Middle frontal gyrus (tissue), 1 donor: ENCODE measurements at regions not wholly inside any gene's neighbourhood (a gene's known extent, or its start where the extent isn't known, plus 50 kb on each side); places are given as distances from the start of the nearest gene placed in this dataset.
"Not testable (repeated sequence)": the region's sequence is repeated elsewhere in the genome, so short reads cannot be mapped to it uniquely, and the experiment has no call there.

Experiments
- DNase-seq: peaks from one replicate; pipeline ENCODE4 v3.0.0-alpha.2; 2015; ENCODE audit warnings: low spot score; ENCODE audit errors: extremely low spot score

DNA sequence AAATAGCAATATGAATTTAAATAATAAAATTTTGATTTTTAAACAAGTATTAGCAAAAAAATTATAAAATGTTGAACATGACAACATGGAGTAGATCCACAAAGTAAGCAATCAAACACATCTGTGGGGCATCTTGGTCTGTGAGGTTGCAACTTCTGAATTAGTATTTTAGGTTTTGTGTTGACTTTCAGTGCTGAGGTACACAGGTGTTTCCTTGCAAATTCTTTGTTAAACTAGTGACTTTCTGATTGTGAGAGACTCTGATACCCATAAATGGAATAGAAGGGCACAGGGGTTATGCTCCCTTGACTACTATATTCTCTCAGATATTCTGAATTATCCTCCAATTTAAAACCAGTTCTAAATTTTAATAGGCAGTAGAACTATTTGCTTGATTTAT, 841.7 kb downstream of the CDH8 start:
- DNase-seq, result no peak

DNA sequence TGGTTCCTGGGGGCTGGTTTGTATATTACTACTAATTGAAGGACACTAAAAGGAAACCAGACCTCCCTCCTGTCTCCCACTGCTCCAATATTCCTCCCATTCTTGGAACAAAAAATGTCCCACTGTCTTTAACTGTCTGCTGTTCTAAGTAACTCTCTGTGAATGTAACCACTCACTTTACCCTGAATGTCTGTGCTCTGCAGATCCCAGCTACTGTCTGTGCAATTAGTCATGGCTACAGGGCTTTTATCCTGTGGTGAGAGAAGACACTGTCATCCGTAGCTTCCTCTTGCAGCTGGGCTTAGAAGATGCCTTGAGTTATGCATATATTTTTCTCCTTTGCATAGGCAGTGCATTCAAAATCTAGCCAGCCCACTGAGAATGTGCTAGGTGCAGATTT, 853.8 kb downstream of the CDH8 start:
- DNase-seq, result no peak

DNA sequence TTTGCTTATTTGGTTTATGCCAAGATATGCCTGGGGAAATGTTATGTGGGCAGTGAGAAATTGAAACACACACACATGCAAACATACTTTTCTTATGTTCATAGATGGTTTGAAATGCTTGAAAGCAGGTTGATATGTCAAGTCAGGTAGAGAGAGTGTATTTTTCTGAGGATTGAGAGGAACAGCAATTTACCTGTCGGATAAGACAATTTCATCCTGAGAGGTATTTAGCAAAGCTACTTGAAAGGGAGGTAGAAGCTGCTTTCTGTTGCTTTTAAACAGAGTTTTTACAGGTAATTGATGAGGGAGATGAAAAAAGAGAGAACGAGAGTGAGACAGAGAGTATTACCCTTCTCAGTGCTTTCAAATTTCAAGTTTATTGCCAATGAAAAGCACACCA, 854.3 kb downstream of the CDH8 start:
- no peak for DNase-seq

DNA sequence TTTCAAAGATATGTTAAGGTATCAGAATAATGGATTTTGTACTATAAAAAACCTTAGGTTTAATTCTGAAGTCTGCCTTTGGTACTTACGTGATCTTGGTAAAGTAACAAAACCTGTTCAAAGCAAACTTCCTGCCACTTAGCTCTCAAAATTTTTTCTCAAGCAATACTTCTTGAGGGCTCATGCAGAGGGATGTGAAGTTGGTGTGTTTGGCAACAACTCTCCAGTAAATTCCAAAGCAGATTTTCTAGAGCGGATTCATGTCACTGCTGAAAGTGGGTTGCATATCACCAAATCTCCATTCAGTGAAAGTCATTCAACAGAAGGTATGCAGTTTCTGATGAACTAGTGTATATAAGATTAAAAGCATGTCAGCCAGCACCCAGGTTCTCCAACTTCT, 856.7 kb downstream of the CDH8 start:
- DNase-seq, result no peak

DNA sequence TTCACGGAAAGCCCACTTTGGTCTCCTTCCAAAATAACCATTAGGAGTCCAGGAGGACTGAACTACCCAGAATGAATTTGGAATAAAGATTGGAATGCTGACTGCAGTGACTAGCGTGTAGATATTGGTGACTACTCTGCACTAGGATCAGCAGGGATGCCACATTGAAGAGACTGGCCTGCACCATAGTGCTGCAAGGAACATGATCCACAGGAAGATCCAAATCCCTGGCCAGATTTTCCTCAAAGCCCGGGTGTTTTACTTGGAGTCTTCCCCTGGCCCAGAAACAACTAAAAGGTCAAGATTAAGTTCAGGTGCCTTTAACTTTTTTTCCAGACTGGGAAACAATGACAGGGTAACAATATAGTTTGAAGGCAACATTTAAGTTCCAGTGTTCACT, 870.4 kb downstream of the CDH8 start:
- DNase-seq, result no peak

GRCh38 chr16:61150351-61150750, 885.9 kb downstream of the CDH8 start:
- DNase-seq, result no peak

- DNase-seq, result no peak
These were observed 886.5 kb downstream of the CDH8 start for GRCh38 chr16:61149709-61150108.

DNA sequence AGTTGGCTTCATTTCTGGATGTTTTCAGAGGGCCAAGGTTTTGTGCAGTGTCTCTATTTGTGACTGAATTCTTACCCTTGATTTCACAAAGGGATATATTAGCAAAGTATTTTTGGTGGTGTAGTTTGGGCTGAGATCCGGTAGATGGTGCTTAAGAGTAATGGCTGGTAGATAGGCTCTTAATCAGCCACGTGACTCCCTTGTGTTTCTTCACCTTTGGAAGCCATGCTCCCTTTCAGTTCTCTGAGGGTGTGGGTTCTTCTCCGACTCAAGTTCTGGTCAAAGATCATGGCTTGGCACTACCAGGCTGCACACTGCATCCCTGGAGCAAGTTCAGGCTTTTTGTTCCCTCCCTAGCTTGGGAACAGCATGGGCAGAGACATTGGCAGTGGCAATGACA, 887.3 kb downstream of the CDH8 start:
- DNase-seq, result no peak

DNA sequence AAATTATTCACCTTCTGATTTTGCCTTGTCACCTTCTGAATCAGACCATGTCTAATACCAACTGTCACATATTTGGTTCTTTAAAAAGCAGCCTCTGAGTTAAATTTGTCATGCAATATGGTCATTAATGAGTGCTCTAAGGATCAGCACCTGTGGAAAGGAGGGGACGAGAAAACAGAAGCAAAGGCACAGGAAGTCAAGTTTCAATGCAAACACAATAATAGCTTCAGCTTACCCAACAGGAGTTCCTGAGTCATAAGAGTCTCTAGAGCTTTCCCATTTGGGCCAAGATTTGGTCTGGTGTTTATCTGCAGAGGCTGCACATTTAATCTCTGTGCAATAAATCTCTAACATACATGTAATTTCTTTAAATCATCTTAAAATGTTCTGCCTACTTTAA, 889.8 kb downstream of the CDH8 start:
- DNase-seq, result no peak

DNA sequence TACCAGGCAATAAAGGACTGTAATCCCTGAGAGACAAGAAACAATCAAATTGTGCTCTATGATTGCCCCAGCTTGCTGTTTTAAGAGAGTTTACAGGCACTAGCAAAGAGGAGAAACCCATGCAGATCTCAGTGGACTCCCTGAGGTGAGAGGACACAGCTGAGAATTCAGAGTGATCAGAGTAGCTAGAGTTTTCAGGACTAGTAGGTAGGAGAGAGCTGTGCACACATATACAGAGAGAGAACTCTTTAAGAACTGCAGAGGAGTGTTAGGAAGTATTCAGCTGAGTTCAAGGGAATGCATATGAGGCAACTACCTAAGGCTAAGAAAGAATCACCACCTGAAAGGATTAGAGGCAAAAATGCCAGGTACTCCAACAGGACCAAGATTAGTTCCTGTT, 904.8 kb downstream of the CDH8 start:
- DNase-seq, result no peak

DNA sequence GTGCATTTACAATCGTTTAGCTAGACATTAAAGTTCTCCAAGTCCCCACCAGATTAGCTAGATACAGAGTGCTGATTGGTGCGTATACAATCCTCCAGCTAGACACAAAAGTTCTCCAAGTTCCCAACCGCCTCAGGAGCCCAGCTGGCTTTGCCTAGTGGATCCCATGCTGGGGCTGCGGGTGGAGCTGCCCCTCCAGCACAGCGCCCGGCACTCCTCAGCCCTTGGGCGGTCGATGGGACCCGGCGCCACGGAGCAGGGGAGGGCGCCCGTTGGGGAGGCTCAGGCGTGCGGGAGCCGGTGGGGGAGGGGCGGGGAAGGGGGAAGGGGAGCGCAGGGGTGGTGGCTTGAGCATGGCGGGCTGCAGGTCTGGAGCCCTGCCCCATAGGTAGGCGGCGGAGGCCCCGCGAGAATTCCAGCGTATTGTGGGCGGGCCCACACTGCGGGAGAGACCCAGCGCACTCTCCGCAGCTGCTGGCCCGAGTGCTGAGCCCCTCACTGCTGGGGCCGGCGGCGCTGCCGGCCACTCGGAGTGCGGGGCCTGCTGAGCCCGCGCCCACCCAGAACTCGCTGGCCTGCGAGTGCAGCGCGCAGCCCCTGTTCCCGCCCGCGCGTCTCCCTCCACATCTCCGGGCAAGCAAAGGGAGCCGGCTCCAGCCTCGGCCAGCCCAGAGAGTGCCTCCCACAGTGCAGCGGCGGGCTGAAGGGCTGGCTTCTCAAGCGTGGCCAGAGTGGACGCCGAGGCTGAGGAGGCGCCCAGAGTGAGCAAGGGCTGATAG, 907.5 kb downstream of the CDH8 start:
- DNase-seq, result no peak

DNA sequence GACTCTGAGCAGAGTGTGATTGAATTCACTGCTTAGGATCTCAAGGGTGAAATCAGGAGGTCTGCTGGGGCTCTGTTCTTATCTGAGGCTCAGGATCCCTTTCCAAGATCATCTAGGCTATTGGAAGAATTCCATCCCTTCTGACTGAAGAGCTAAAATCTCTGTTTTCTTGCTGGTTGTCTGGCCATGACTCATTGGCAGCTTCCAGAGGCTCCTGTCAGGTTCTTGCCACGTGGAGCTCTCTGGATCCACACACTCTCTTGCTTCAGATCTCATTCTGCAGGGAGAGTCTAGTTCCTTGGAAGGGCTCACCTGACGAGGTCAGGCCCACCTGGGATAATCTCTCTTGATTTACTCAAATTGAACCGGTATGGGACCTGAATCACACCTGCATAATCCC, 930.7 kb downstream of the CDH8 start:
- DNase-seq, result no peak

DNA sequence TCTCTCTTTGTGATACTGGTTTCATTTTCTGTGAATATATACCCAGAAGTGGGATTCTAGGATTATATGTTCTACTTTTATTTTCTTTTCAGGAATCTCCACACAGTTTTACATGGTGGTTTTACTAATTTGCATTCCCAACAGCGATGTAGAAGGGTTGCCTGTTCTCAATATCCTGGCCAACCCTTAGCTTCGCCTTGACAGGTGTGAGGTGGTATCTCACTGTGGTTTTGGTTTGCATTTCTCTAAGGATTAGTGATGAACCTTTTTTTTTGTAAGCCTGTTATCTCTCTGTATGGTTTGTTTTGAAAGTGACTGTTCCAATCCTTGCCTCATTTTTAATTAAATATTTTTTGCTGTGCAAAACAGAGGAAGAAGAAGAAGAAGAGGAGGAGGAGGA, 937.7 kb downstream of the CDH8 start:
- no peak for DNase-seq

DNA sequence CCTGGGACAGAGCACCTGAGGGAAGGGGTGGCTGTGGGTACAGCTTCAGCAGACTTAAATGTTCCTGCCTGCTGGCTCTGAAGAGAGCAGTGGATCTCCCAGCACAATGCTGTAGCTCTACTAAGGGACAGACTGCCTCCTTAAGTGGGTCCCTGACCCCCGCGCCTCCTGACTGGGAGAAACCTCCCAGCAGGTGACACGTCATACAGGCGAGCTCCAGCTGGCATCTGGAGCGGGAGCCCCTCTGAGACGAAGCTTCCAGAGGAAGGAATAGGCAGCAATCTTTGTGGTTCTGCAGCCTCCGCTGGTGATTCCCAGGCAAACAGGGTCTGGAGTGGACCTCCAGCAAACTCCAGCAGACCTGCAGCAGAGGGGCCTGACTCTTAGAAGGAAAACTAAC, 944.9 kb downstream of the CDH8 start:
- DNase-seq, result not testable (repeated sequence)

- DNase-seq, result no peak
These were observed 952.5 kb downstream of the CDH8 start for GRCh38 chr16:61083711-61084110.

- no peak for DNase-seq
These were observed 961.9 kb downstream of the CDH8 start for GRCh38 chr16:61074324-61074723.

DNA sequence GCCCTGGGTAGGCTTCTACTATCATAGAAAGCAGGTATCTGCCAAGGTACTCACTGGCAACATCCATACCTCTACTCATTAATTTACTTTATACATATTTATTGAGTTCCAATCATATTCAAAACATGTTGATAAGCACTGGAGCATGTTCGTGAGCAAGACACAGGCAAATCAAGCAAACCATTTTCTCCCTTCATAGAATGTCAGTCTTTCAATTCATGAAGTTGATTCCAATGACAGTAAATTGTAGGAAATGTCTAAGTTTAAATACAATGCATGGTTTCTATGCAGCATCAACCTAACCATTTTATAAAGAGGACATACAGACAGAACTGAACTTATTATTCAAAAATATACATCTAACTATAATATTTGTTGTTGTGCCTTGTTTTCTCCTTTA, 978.6 kb downstream of the CDH8 start:
- no peak for DNase-seq

- no peak for DNase-seq
These were observed 985.7 kb downstream of the CDH8 start for GRCh38 chr16:61050547-61050946.

DNA sequence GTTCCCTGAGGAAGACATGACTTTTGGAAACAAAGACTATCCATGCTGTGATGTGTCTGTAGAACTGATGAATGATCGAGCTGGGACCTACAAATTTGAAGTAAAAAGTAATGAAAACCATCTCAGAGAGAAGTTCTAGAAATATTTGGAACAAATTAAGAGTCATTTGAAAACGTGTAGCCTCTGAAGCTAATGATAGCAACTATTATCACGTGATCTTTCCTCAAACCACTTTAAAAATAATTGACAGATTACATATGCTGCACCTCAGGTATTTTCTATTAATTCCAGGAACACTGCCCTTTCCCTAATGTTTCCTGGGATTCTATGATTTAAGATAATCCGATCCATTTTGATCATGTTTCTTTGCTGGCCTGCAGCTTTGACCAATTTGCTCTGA, 990.3 kb downstream of the CDH8 start:
- no peak for DNase-seq

GRCh38 chr16:61042737-61043136, 993.5 kb downstream of the CDH8 start:
- DNase-seq, result no peak

GRCh38 chr16:61030616-61031015, 1005.6 kb downstream of the CDH8 start:
- DNase-seq, result no peak

GRCh38 chr16:61024180-61024900, 1011.9 kb downstream of the CDH8 start:
- DNase-seq, result no peak

DNA sequence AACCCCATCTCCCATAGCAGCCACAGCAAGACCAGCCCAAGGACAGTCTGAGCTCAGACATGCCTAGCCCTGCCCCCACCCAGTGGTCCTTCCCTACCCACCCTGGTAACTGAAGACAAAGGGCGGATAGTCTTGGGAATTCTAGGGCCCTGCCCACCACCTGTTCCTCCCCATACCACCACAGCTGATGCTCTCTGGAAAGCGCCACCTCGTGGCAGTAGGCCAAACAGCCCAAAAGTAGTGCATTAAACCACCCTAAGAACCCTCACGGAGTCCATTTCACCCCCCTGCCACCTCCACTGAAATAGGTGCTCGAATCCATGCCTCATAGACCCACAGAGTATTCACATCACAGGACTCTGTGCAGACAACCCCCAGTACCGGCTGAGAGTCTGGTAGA, 1021.4 kb downstream of the CDH8 start:
- DNase-seq, result no peak
